IPS-NIHi11 (cell line): ENCODE measurements at regions not wholly inside any gene's neighbourhood (a gene's known extent, or its start where the extent isn't known, plus 50 kb on each side); places are given as distances from the start of the nearest gene placed in this dataset.

ENCODE experiments used
- DNase-seq: peaks from one replicate; pipeline ENCODE4 v3.0.0; 2012; ENCODE audit warnings: mixed read lengths, low spot score

- DNase-seq, result no peak
These were observed 280.7 kb downstream of the SLITRK1 start for GRCh38 chr13:83601539-83601938.

DNA sequence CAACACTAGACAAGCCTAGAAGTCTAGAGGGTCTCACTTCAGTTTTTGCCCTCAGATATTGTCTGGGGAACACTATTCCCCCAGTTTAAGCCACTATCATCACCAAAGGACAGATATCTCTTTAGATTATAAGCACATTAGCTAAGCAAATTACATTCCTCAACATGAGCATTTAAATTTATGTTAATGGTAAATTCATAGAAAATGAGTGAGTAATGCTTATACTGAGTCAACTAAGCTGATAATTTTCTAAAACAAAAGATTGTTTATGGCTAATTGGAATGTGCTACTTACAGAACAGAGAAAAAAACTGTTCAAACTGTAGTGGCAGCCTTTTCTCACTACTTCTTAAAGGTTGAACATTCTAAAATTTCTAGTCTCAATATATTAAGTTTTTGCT lies 290.2 kb downstream of the SLITRK1 start:
- no peak for DNase-seq

- no peak for DNase-seq
These were observed 292.5 kb downstream of the SLITRK1 start for GRCh38 chr13:83589814-83590213.

DNA sequence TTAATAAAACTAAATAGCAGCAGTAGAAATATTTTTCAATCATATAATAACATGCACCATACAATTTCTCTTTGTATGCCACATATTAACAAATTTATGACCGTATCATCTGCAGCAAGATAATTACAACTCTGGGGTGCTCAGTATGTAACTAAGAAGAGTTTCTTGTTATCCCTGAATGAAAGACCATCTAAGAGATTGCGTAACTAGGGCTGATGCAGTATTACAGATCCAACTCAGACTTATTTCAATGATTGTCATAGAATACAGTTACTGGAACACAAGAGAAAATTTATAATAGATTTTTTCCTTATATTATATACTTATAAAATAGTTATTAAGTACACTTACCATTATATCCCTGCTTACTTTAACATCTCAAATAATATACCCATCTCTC lies 305.1 kb downstream of the SLITRK1 start:
- DNase-seq, result no peak

- DNase-seq, result no peak
These were observed 314.3 kb downstream of the SLITRK1 start for GRCh38 chr13:83568019-83568418.

GRCh38 chr13:83563499-83563898 lies 318.8 kb downstream of the SLITRK1 start:
- no peak for DNase-seq

GRCh38 chr13:83557845-83558244 lies 324.4 kb downstream of the SLITRK1 start:
- no peak for DNase-seq

DNA sequence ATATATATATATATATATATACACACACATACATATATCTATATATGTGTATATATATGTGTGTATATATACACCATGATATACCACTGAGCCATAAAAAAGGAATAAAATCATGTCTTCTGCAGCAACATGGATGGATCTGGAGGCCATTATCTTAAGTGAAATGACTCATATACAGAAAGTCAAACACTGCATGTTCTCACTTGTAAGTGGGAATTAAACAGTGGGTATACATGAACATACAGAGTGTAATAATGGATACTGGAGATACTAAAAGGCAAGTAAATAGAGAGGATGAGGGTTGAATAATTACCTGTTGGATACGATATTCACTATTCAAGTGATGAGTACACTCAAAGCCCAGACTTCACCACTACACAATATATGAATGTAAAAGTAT lies 332.6 kb downstream of the SLITRK1 start:
- no peak for DNase-seq

- DNase-seq, result peak; percentile 7
These were observed 335.2 kb downstream of the SLITRK1 start for GRCh38 chr13:83547043-83547442.

DNA sequence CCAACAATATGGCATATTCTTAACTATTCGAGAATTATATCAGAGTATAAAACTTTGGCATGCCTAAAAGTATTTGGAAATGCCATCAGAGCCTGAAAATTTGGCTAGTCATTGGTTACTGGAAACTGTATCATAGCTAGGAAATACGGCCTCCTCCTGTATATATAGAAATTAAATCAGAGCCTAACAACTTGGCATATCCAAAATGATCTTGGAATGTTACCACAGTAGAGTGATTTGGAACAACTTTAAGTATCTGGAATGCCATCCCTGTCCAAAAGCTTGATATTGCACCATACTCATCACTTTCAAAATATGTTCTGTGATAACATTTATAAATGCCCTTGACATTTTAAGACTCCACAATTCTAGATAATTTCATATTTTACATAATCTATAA lies 335.8 kb downstream of the SLITRK1 start:
- DNase-seq, result no peak

GRCh38 chr13:83538636-83539035 lies 343.6 kb downstream of the SLITRK1 start:
- no peak for DNase-seq

DNA sequence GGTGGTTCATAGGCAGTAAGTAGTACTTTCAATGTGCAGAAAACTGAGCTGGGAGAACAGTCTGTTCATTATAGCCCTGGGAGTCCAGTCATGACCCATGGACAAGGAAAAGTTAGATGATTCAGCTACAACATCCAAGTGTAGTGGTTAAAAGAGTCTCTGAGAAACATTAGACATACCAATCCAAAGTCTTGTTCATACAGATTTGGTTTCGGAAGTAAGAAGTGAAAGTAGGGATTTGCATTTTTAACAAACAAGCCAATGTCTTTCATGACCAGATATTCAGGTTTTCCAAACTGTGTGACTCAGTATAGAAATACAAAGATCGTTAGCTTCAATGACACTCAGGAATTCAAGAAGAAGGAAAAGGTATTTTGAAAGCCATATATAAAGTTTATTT lies 345.3 kb downstream of the SLITRK1 start:
- no peak for DNase-seq

DNA sequence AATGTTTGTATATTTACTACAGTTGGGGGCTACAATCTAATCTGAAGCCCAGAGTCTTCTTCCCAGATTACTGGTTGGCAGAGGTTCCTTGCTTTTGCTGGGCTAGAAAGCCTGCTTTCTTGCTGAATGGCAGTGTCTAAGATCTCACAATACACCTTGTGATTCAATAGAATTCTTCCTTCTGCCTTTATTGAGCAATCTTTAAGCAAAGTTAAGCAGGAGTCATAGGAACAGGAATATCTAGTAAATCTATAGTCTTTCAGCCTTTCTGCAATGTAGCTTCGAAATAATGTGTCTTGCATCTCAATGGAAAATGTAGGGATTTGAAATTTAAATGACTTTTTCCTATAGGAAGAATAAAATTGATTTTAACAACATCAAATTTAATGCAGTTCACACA lies 346.1 kb downstream of the SLITRK1 start:
- DNase-seq, result no peak

GRCh38 chr13:83532809-83533208 lies 349.5 kb downstream of the SLITRK1 start:
- DNase-seq, result no peak

DNA sequence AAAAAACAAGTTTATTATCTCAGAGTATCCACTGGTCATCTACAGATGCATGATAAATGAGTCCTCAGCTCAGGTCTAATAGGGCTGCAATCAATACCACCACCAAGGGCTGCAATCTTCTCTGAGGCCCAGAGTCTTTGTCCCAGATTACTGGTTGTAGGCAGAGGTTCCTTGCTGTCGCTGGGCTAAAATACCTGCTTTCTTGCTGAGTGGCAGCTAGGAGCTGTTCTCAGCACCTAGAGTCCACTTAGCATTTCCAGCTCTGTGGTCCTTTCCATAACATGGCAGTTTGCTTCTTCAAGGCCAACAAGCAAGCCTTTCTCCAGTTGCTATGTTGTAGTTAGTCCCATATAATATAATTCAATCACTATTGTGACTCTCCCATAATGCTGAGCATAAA lies 351.3 kb downstream of the SLITRK1 start:
- DNase-seq, result peak; percentile 10

DNA sequence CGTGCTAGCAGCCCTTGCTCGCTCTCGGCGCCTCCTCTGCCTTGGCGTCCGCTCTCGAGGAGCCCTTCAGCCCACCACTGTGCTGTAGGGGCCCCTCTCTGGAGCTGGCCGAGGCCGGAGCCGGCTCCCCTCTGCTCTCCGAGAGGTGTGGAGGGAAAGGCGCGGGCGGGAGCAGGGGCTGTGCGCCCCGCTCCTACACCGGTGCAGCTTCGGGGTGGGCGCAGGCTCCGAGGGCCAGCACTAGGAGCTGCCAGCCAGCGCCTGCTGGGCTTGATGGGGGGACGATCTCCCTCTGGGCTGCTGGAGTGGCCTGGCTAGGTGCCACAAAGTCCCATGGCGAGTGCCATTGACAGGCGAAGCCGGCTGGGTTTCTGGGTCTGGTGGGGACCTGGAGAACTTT lies 365.5 kb downstream of the SLITRK1 start:
- DNase-seq, result no peak

GRCh38 chr13:83515268-83516015 lies 366.8 kb downstream of the SLITRK1 start:
- DNase-seq, result no peak

- no peak for DNase-seq
These were observed 373.4 kb downstream of the SLITRK1 start for GRCh38 chr13:83508771-83509301.

DNA sequence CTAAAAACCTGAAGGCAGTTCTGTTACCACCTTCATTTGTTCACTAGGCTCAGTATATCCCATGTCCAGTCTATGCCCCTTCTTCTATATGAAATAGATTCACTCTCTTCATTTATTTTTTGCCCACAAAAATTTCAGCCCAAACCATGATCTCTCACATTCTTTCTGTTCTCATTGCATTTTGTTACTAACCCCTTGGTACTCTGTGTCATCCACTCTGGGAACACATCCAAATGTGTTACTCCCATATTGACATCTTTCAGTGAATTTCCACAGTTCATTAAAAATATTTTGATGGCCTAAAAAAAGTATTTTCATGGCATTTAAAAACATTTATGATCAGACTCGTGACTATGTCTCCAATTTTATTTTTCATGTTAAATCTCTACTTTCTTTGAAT lies 378.9 kb downstream of the SLITRK1 start:
- DNase-seq, result no peak

- DNase-seq, result no peak
These were observed 383.0 kb downstream of the SLITRK1 start for GRCh38 chr13:83499286-83499685.

DNA sequence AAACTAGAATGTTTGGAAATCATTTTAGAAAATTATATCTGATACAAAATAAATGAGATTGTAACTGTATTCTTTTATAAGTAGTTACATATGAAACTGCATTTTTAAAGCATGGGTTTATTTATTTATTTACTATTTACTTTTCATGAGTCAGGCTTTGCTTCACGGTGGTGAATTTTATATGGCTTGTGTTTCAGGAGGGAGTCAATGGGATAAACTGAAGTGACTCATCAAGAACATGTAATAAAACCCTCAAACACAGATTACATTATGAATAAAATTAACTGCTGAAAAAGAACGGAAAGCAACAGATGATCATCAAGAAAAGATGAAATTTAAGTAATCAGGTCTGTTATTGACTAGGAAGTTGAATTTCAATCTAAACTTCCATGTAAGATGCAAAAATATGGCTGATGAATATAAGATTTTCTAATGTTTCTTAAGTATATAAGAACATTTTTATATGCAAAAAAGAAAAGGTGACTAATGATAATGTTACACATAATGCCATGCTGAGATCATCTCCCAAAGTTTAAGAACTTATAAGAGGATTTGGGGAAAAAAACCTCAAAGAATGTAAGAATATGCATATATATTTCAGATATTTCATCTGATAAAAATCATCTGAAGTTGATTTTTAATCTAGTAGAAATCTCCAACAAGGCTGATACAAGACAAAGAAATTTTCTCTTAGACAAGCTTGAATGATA lies 383.6 kb downstream of the SLITRK1 start:
- DNase-seq, result no peak

DNA sequence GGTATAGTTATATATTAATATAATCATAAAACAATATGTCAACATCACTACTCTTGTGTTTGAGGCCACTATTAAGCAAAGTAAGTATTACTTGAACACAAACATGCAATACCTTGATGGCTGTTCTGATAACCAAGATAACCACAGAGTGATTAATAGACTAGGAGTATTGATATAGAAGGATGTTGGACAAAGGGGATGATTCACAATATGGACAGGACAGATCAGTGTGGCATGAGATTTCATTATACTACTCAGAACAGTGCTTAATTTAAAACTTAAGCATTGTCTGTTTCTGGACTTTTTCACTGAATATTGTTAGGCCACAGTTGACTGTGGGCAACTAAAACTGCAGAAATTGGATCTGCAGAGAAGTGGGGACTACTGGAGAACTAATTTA lies 384.2 kb downstream of the SLITRK1 start:
- no peak for DNase-seq

- DNase-seq, result no peak
These were observed 385.8 kb downstream of the SLITRK1 start for GRCh38 chr13:83496501-83496900.

GRCh38 chr13:83485101-83485500 lies 397.2 kb downstream of the SLITRK1 start:
- no peak for DNase-seq
